ENCODE measurements at regions not wholly inside any gene's neighbourhood (a gene's known extent, or its start where the extent isn't known, plus 50 kb on each side); places are given as distances from the start of the nearest gene placed in this dataset.

- TF ChIP-seq ZNF274 (IDR thresholded peaks at IDR 0.05; ENCODE audit: low read depth, low read length): no peak
- no peak for TF ChIP-seq SUZ12 (IDR thresholded peaks at IDR 0.05; ENCODE audit: extremely low read depth, insufficient read depth, insufficient read length)
These were observed 698.4 kb upstream of the ID2 start for GRCh38 chr2:7983451-7983850.

Data from NT2/D1 (cell line).